ENCODE measurements at regions not wholly inside any gene's neighbourhood (a gene's known extent, or its start where the extent isn't known, plus 50 kb on each side); places are given as distances from the start of the nearest gene placed in this dataset.

- TF ChIP-seq POLR2A (IDR thresholded peaks at IDR 0.05; ENCODE audit: extremely low read depth, insufficient read length) (no peak), MYC (IDR thresholded peaks at IDR 0.05; ENCODE audit: low read depth, low read length) (no peak), CTCF (IDR thresholded peaks at IDR 0.05; ENCODE audit: low read depth, low read length) (no peak)
- TF ChIP-seq, protein P1, sequence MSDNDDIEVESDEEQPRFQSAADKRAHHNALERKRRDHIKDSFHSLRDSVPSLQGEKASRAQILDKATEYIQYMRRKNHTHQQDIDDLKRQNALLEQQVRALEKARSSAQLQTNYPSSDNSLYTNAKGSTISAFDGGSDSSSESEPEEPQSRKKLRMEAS (IDR thresholded peaks at IDR 0.05; ENCODE audit: low read depth, low read length), result no peak
- no peak overlapping the region for H3K4me3 ChIP-seq (ENCODE audit: low read depth, low read length)
- DNase-seq (ENCODE audit: low read depth), result no peak
Observed at GRCh38 chr5:159504857-159505304, 174.6 kb upstream of the IL12B start.

GRCh38 chr5:159507055-159507454, 176.8 kb upstream of the IL12B start:
- no peak overlapping the region for H3K4me3 ChIP-seq (ENCODE audit: low read depth, low read length)
- no peak for DNase-seq (ENCODE audit: low read depth)
- no peak for TF ChIP-seq MYC (IDR thresholded peaks at IDR 0.05; ENCODE audit: low read depth, low read length)
- TF ChIP-seq, protein P1 (IDR thresholded peaks at IDR 0.05; ENCODE audit: low read depth, low read length), result no peak
- no peak for TF ChIP-seq CTCF (IDR thresholded peaks at IDR 0.05; ENCODE audit: low read depth, low read length)
- no peak for TF ChIP-seq POLR2A (IDR thresholded peaks at IDR 0.05; ENCODE audit: extremely low read depth, insufficient read length)

DNA sequence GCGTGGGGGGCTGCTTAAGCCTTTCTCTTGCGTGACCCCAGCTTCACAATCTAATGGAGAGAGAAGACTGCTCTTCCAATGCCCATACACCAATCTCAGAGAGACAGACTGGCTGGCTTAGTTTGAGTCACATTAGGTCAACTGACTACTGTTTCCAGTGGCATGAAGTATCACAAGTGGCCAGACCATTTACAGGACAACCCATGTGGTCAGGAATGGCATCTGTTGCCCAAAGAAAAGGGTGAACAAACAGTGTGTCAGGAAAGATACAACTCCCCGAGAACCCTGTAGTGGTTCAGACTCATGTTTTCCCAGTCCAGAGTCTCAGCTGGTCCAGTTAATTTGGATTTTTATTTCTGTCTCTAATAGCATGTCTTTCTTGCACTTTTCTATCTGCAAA, 177.4 kb upstream of the IL12B start:
- H3K4me3 ChIP-seq (ENCODE audit: low read depth, low read length), result no peak overlapping the region
- DNase-seq (ENCODE audit: low read depth), result no peak
- TF ChIP-seq MYC (IDR thresholded peaks at IDR 0.05; ENCODE audit: low read depth, low read length), result no peak
- TF ChIP-seq, protein P1 (IDR thresholded peaks at IDR 0.05; ENCODE audit: low read depth, low read length), result no peak
- TF ChIP-seq CTCF (IDR thresholded peaks at IDR 0.05; ENCODE audit: low read depth, low read length), result no peak

- no peak overlapping the region for H3K4me3 ChIP-seq (ENCODE audit: low read depth, low read length)
- no peak for TF ChIP-seq CTCF (IDR thresholded peaks at IDR 0.05; ENCODE audit: low read depth, low read length)
- TF ChIP-seq, protein P1 (IDR thresholded peaks at IDR 0.05; ENCODE audit: low read depth, low read length), result no peak
- TF ChIP-seq MYC (IDR thresholded peaks at IDR 0.05; ENCODE audit: low read depth, low read length), result no peak
- TF ChIP-seq POLR2A (IDR thresholded peaks at IDR 0.05; ENCODE audit: extremely low read depth, insufficient read length), result no peak
- DNase-seq (ENCODE audit: low read depth), result no peak
Observed at GRCh38 chr5:159508344-159508743, 178.1 kb upstream of the IL12B start.

DNA sequence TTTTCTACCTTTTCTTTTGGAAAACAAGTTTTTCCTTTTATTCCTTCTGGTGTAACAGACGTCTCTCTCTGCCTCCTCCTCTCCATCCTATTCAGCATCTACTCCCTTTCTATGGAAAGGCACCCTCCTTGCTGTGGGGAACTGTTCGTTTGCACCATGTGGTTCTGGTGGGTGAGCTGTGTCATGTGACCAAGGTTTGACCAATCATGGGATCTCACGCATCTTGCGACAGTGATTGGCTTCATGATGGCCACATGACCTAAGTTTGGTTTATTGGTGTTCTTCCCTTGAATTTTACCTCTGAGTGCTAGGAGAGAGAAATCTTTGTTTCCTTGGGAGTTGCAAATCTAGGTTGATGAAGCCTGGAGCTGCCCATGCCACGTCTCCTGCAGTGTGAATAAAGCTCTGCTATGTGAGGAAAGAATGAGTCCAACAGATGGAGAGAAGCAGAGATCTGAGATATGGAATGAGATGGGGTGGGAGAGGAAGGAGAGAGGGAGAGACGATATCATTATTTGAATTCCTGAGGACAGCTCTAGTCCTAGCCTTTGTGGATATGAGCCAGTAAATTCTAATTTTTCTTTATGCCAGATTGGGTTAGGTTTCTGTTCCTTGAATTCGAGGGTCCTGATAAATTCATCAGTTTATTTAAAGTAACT, 178.8 kb upstream of the IL12B start:
- no peak overlapping the region for H3K4me3 ChIP-seq (ENCODE audit: low read depth, low read length)
- TF ChIP-seq POLR2A (IDR thresholded peaks at IDR 0.05; ENCODE audit: extremely low read depth, insufficient read length), result no peak
- no peak for TF ChIP-seq CTCF (IDR thresholded peaks at IDR 0.05; ENCODE audit: low read depth, low read length)
- DNase-seq (ENCODE audit: low read depth), result no peak

GRCh38 chr5:159510282-159510681, 180.0 kb upstream of the IL12B start:
- TF ChIP-seq CTCF (IDR thresholded peaks at IDR 0.05; ENCODE audit: low read depth, low read length) (no peak), POLR2A (IDR thresholded peaks at IDR 0.05; ENCODE audit: extremely low read depth, insufficient read length) (no peak), MYC (IDR thresholded peaks at IDR 0.05; ENCODE audit: low read depth, low read length) (no peak)
- TF ChIP-seq, protein P1 (IDR thresholded peaks at IDR 0.05; ENCODE audit: low read depth, low read length), result no peak
- DNase-seq (ENCODE audit: low read depth), result no peak

More at GRCh38 chr5:159510282-159510681, 180.0 kb upstream of the IL12B start:
- H3K4me3 ChIP-seq (ENCODE audit: low read depth, low read length), result no peak overlapping the region
